ENCODE measurements at regions not wholly inside any gene's neighbourhood (a gene's known extent, or its start where the extent isn't known, plus 50 kb on each side); places are given as distances from the start of the nearest gene placed in this dataset.
"Not testable (repeated sequence)": the region's sequence is repeated elsewhere in the genome, so short reads cannot be mapped to it uniquely, and the experiment has no call there.

GRCh38 chr21:14882545-14882944 lies 182.3 kb downstream of the NRIP1 start:
- TF ChIP-seq CTCF (IDR thresholded peaks at IDR 0.05; ENCODE audit: low read depth, low read length); EZH2phosphoT487 (IDR thresholded peaks at IDR 0.05; ENCODE audit: low read depth): not testable (repeated sequence)

All from OCI-LY3 (cell line).